ENCODE measurements at regions not wholly inside any gene's neighbourhood (a gene's known extent, or its start where the extent isn't known, plus 50 kb on each side); places are given as distances from the start of the nearest gene placed in this dataset.

- WGBS, 2 experiments (ENCODE audit: extremely low coverage in 2 of 2, insufficient read length in 1 of 2), result no CpG with 5 or more reads among the region's 3 CpGs
- BruUV-seq (replicated peaks), result no TSS peak
- dilution Hi-C loops (cut with HindIII; ENCODE audit: low sequenced_read_pairs, unreplicated experiment), result no loop called here
Measured at GRCh38 chr15:36059596-36059995, 513.6 kb upstream of the DPH6 start.

More at GRCh38 chr15:36059596-36059995, 513.6 kb upstream of the DPH6 start:
- Histone ChIP-seq H2AFZ (replicated peaks; ENCODE audit: low read length, poor library complexity) (no peak overlapping the region), H3K9me3 (ENCODE audit: control insufficient read depth, insufficient read depth, low read length) (no peaks in the 10 kb centered on the region), H3K4ac (ENCODE audit: low read depth, low read length) (no peak overlapping the region), H3K79me1 (ENCODE audit: low read depth in 1 of 2, low read length in 2 of 2) (no peaks in the 10 kb centered on the region), H2AK5ac (ENCODE audit: low read depth, low read length) (no peak overlapping the region), H4K91ac (ENCODE audit: insufficient read depth, low read depth, low read length) (no peak overlapping the region), H3K4me2 (ENCODE audit: low read depth, low read length) (no peak overlapping the region), H4K20me1 (ENCODE audit: insufficient read depth, low read length) (no peaks in the 10 kb centered on the region), H4K5ac (ENCODE audit: low read depth, low read length) (no peak overlapping the region), H3K14ac (replicated peaks; ENCODE audit: low read depth, low read length) (no peak overlapping the region), H3K18ac (ENCODE audit: low read depth, low read length) (no peak overlapping the region), H2AK9ac (replicated peaks; ENCODE audit: low read depth, low read length, poor library complexity) (no peak overlapping the region), H3K23ac (ENCODE audit: low read depth, low read length) (no peak overlapping the region), H3K27ac (ENCODE audit: insufficient read depth, low read length) (no peak overlapping the region), H3K36me3 (ENCODE audit: control insufficient read depth, insufficient read depth, low read length) (no peaks in the 10 kb centered on the region), H3K56ac (ENCODE audit: extremely low read depth, insufficient read depth, low read length) (no peak overlapping the region), H3K9me1 (ENCODE audit: insufficient read depth, low read length) (no peaks in the 10 kb centered on the region), H3K4me3 (ENCODE audit: insufficient read depth, low read depth, low read length) (no peak overlapping the region), H4K8ac (ENCODE audit: low read depth in 2 of 2, low read length in 2 of 2) (no peak overlapping the region), H3K27me3 (ENCODE audit: control insufficient read depth, insufficient read depth, low read length) (no peaks in the 10 kb centered on the region), H2BK15ac (ENCODE audit: low read depth, low read length) (no peak overlapping the region), H3K4me1 (ENCODE audit: control insufficient read depth, insufficient read depth, low read length) (no peaks in the 10 kb centered on the region), H2BK20ac (ENCODE audit: low read depth, low read length) (no peak overlapping the region), H2BK120ac (ENCODE audit: low read depth, low read length) (no peak overlapping the region), H3K9ac (ENCODE audit: low read depth, low read length) (no peak overlapping the region), H2BK5ac (ENCODE audit: low read depth, low read length, poor library complexity, severe bottlenecking) (no peak overlapping the region)
- intact Hi-C loops (cut with micrococcal nuclease) (no loop called here), in situ Hi-C loops (cut with MboI; ENCODE audit: low sequenced_read_pairs) (no loop called here)
- ChIA-PET CTCF (interaction anchor here (0.5 to 1.5 kb wide), 2 partner anchors 12 to 874 kb away, joined by 3 to 4 read pairs; no protein-coding TSS in a partner anchor), POLR2A (ENCODE audit: unreplicated experiment) (no interaction called here)
- DNase-seq, result no peak
- ATAC-seq (ENCODE audit: low read depth), result no peak
- TF ChIP-seq POLR2A (IDR thresholded peaks at IDR 0.05; ENCODE audit: low read depth, low read length), result no peak
- no peak for TF ChIP-seq CTCF (conservative IDR thresholded peaks at IDR 0.05; ENCODE audit: low read depth, low read length)
- no peak for TF ChIP-seq RFX5 (IDR thresholded peaks at IDR 0.05; ENCODE audit: low read depth, low read length)
- no peak for TF ChIP-seq MAZ (IDR thresholded peaks at IDR 0.05; ENCODE audit: borderline replicate concordance, low read depth, low read length)
- no peak for TF ChIP-seq CEBPB (IDR thresholded peaks at IDR 0.05; ENCODE audit: low read depth, low read length)

Measured in IMR-90 (cell line).